ENCODE measurements at regions not wholly inside any gene's neighbourhood (a gene's known extent, or its start where the extent isn't known, plus 50 kb on each side); places are given as distances from the start of the nearest gene placed in this dataset.

DNA sequence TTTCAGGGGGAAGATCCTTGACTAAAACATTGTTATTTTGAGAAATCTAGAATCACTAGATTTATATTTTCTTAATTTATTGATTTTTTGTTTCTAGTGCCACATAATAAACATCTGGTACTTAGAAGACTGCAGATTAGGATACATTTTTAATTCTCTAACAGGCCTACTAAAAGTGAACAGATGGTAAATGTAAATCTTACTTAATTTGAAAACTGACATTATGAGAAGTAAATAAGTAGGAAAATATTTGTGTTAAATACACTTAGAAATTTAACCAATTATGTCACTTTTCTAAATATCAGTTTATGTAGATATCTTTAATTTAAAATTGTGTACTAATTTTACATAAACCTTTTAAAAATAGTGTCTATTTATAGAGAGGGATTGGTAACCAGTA lies 2255.6 kb upstream of the PCDH20 start:
- no peak for DNase-seq (ENCODE audit: extremely low read depth, low read depth)
- TF ChIP-seq, protein P1, sequence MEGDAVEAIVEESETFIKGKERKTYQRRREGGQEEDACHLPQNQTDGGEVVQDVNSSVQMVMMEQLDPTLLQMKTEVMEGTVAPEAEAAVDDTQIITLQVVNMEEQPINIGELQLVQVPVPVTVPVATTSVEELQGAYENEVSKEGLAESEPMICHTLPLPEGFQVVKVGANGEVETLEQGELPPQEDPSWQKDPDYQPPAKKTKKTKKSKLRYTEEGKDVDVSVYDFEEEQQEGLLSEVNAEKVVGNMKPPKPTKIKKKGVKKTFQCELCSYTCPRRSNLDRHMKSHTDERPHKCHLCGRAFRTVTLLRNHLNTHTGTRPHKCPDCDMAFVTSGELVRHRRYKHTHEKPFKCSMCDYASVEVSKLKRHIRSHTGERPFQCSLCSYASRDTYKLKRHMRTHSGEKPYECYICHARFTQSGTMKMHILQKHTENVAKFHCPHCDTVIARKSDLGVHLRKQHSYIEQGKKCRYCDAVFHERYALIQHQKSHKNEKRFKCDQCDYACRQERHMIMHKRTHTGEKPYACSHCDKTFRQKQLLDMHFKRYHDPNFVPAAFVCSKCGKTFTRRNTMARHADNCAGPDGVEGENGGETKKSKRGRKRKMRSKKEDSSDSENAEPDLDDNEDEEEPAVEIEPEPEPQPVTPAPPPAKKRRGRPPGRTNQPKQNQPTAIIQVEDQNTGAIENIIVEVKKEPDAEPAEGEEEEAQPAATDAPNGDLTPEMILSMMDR (IDR thresholded peaks at IDR 0.05; ENCODE audit: low read depth, low read length): no peak

DNA sequence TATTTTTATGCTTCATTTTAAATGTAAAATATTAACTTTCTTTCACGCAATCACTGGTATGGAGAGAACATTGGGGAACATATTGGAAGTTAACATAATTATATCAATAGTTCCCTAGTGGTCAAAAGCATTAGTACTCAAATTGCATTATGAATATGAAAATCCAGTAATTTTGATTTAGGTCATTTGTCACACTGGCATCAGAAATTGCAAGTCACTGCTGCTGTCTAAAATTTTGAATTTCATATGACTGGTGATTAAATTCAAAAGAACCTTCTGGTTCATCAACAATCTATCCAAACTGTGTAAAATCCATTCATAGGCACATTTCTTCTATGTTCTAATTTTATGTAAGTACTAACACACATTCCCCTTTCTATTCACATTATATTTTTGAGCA lies 2235.7 kb upstream of the PCDH20 start:
- DNase-seq (ENCODE audit: extremely low read depth, low read depth): no peak
- TF ChIP-seq, protein P1 (IDR thresholded peaks at IDR 0.05; ENCODE audit: low read depth, low read length): no peak

DNA sequence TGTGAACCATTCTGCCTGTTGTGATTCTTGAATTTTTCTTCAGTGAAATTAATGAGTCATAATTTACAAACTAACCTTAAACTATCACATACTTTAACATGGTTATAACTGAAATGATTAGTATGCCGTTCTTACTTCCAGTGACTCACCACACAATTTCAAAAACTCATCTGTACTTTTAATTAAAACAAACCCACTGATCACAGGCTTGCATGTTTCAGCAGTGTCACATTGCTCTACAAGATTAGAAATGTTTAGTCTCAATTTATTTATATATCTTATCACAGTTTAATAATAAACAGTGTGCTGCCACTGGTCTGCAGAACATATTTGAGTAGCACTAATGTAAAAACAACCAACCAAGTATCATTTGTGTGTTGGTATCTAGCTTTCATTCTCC lies 2227.9 kb upstream of the PCDH20 start:
- DNase-seq (ENCODE audit: extremely low read depth, low read depth): no peak
- TF ChIP-seq, protein P1 (IDR thresholded peaks at IDR 0.05; ENCODE audit: low read depth, low read length): no peak

DNA sequence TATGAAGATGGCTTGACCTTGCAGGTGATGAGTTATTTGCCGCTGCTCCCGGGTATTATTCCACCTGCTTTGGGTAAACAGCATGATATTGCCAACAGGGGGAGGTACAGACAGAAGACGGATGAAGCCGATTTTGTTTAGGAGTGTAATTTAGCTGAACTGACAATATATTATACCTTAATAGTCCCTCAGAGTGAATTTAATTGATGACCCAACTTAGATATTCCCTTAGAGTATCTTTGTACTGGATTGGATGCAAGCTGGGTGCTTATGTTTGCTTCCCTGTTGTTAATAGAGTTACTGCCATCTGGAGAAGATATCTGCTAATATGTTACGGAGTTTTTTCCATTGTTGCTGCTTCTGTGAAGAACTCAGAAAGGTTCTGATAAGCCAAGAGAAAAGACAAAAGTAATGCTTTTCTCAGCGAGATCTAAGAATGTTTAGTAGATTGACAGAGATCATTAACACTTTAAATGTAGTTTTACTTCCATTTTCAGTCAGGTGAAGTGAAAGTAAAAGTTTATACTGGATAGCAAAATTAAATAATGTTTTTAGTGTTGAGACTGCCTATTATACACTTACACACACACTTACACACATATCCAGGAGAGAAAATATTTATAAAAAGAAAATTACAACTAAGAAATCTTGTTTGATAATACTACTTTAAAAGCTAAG lies 2220.8 kb upstream of the PCDH20 start:
- TF ChIP-seq, protein P1 (IDR thresholded peaks at IDR 0.05; ENCODE audit: low read depth, low read length): no peak
- no peak for DNase-seq (ENCODE audit: extremely low read depth, low read depth)

DNA sequence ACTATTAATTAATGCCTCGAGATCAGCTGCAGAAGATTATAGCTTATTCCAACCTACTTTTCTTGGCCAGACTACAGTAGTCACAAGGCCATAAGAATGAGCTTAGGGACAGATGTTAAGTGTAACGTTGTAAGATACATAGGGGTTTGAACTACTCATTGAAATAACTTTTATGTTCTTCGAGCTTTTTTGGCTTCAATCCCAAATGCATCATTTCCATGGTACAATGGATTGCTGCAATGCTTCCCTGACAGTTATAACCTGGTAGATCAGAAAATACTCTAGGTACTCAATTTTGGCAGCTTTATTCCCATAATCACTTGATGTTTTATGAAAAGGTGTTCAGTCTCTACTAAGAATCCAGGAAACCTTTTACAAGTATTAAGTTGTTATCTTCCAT lies 2216.7 kb upstream of the PCDH20 start:
- TF ChIP-seq, protein P1 (IDR thresholded peaks at IDR 0.05; ENCODE audit: low read depth, low read length): no peak
- DNase-seq (ENCODE audit: extremely low read depth, low read depth): no peak

DNA sequence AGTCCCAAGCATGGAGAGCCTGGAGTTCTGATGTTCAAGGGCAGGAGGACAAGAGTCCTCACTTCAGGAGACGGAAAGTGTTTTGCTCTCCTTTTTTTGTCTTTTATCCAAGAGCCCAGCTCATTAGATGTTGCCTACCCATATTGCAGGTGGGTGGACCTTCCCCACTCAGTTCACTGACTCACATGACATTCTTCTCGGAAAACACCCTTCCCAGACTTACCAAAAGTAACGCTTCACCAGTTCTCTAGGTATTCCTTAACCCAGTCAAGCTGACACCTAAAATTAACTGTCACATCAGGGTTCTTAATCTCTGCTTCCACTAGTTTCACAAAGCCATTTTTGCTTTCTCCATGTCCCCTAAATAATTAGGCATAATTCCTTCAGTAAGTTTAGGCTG lies 2215.4 kb upstream of the PCDH20 start:
- TF ChIP-seq, protein P1 (IDR thresholded peaks at IDR 0.05; ENCODE audit: low read depth, low read length): no peak
- DNase-seq (ENCODE audit: extremely low read depth, low read depth): no peak

DNA sequence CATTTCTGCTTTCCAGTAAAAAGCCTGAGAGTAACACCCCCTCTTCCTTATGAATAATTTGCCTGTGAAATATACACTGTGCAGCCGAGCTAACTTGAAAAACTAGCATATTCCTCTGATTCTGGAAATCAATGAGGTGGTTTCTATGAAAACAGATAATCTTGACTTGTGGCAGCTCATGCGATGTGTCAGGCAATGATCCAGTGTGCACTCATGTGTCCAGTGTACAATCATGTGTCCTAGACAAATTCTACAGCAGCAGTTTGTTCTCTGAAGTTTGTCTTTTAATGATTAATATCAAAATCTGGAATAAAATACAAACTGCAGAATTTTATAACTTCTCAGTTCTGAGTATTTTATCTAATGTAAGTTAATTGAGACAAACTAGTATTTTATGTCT lies 2213.9 kb upstream of the PCDH20 start:
- DNase-seq (ENCODE audit: extremely low read depth, low read depth): no peak
- TF ChIP-seq, protein P1 (IDR thresholded peaks at IDR 0.05; ENCODE audit: low read depth, low read length): no peak

All from AG09319 (cell line).